H1 (cell line): ENCODE measurements at regions not wholly inside any gene's neighbourhood (a gene's known extent, or its start where the extent isn't known, plus 50 kb on each side); places are given as distances from the start of the nearest gene placed in this dataset.

Source experiments
- CHD7 ChIP-seq: fragments of 300-600 bp; sonication (generic); IDR thresholded peaks from 2 replicates; pipeline ENCODE4 v1.7.1; 2012; ENCODE audit warnings: low read length, moderate library complexity, mild to moderate bottlenecking, inconsistent platforms; ENCODE audit not compliant: insufficient replicate concordance
- GABPA ChIP-seq: IDR thresholded peaks from 2 replicates; pipeline ENCODE4 v1.6.1; 2011; ENCODE audit warnings: mild to moderate bottlenecking, low read length, moderate library complexity, borderline replicate concordance; ENCODE audit not compliant: insufficient read depth
- HDAC2 ChIP-seq, 2 experiments: fragments of 300-600 bp in 1 of 2; sonication (generic) in 1 of 2; IDR thresholded peaks; 2 replicates each; pipeline ENCODE4 v1.6.1; 2011 to 2012; ENCODE audit warnings: low read depth in 2 of 2, low read length in 2 of 2, mild to moderate bottlenecking in 2 of 2, moderate library complexity in 2 of 2, borderline replicate concordance in 1 of 2, inconsistent platforms in 1 of 2
- HDAC6 ChIP-seq: IDR thresholded peaks from one replicate; pipeline ENCODE4 v1.7.1; 2012; ENCODE audit warnings: low read depth, mild to moderate bottlenecking, inconsistent platforms, low read length, moderate library complexity
- JUN ChIP-seq: IDR thresholded peaks from 2 replicates; pipeline ENCODE4 v1.6.1; 2011; ENCODE audit warnings: low read depth, mild to moderate bottlenecking, improper control_type of control experiment, low read length
- KDM1A ChIP-seq: fragments of 200-600, 300-600 bp; sonication (generic); IDR thresholded peaks from 2 replicates; pipeline ENCODE4 v1.7.1; 2016; ENCODE audit warnings: mild to moderate bottlenecking, low read length, borderline replicate concordance
- KDM4A ChIP-seq: IDR thresholded peaks from one replicate; pipeline ENCODE4 v1.7.1; 2012; ENCODE audit warnings: low read depth, mild to moderate bottlenecking, moderate library complexity, low read length, inconsistent platforms; ENCODE audit not compliant: severe bottlenecking
- MAFK ChIP-seq: IDR thresholded peaks from 2 replicates; pipeline ENCODE4 v1.6.1; 2012; ENCODE audit warnings: low read depth, mild to moderate bottlenecking, improper control_type of control experiment, low read length
- PHF8 ChIP-seq: fragments of 200-600 bp; sonication (generic); conservative IDR thresholded peaks from 2 replicates; pipeline ENCODE4 v1.7.1; 2012; ENCODE audit warnings: low read depth, mild to moderate bottlenecking, inconsistent platforms, low read length, moderate library complexity
- SAP30 ChIP-seq: fragments of 300-600 bp; sonication (generic); IDR thresholded peaks from 2 replicates; pipeline ENCODE4 v1.7.1; 2012; ENCODE audit warnings: low read length, moderate library complexity, mild to moderate bottlenecking, inconsistent platforms; ENCODE audit not compliant: insufficient read depth, insufficient replicate concordance
- SRF ChIP-seq: IDR thresholded peaks from 2 replicates; pipeline ENCODE4 v1.6.1; 2011; ENCODE audit warnings: mild to moderate bottlenecking, low read depth, low read length, moderate library complexity

- no peak for TF ChIP-seq CHD7
- TF ChIP-seq HDAC2 (IDR thresholded peaks at IDR 0.05; ENCODE audit: borderline replicate concordance in 1 of 2, low read depth in 2 of 2, low read length in 2 of 2) = no peak
- TF ChIP-seq HDAC6 = no peak
- no peak for TF ChIP-seq GABPA
- TF ChIP-seq KDM1A = no peak
- no peak for TF ChIP-seq SRF
- TF ChIP-seq PHF8 = no peak
- no peak for TF ChIP-seq MAFK
- no peak for TF ChIP-seq KDM4A
- TF ChIP-seq SAP30 = no peak
- TF ChIP-seq JUN = no peak
These were observed 271.3 kb downstream of the FGFR2 start (continued) for GRCh38 chr10:121326905-121327304.
